ENCODE measurements at regions not wholly inside any gene's neighbourhood (a gene's known extent, or its start where the extent isn't known, plus 50 kb on each side); places are given as distances from the start of the nearest gene placed in this dataset.

GRCh38 chr2:23091019-23091418, 294.0 kb upstream of the KLHL29 start:
- Histone ChIP-seq H3K9me3 (peaks cover 0 to 7% (median 0%) of the 10 kb centered on the region in 4 donors), H3K27me3 (no peaks in the 10 kb centered on the region), H3K4me1 (no peaks in the 10 kb centered on the region), H3K36me3 (no peaks in the 10 kb centered on the region), H3K27ac (no peak overlapping the region), H3K4me3 (no peak overlapping the region)
- TF ChIP-seq EP300 (IDR thresholded peaks at IDR 0.05) (no peak), POLR2AphosphoS5 (IDR thresholded peaks at IDR 0.05) (no peak), POLR2A (IDR thresholded peaks at IDR 0.05) (no peak), CTCF (IDR thresholded peaks at IDR 0.05) (no peak)
- DNase-seq = no peak
- intact Hi-C loops (cut with DNase I; ENCODE audit: low total_unique reads) = no loop called here

- no peak for DNase-seq
- Histone ChIP-seq H3K9me3 (peaks cover 0 to 7% (median 0%) of the 10 kb centered on the region in 4 donors), H3K4me1 (no peaks in the 10 kb centered on the region), H3K4me3 (no peak overlapping the region), H3K27ac (no peak overlapping the region), H3K36me3 (no peaks in the 10 kb centered on the region), H3K27me3 (no peaks in the 10 kb centered on the region)
- TF ChIP-seq CTCF (IDR thresholded peaks at IDR 0.05) (no peak), POLR2AphosphoS5 (IDR thresholded peaks at IDR 0.05) (no peak), EP300 (IDR thresholded peaks at IDR 0.05) (no peak), POLR2A (IDR thresholded peaks at IDR 0.05) (no peak)
- WGBS, 5 donors = 74 to 81% (median 78%) methylated on average over 4 of the region's 4 CpGs
- intact Hi-C loops (cut with DNase I; ENCODE audit: low total_unique reads) = no loop called here
Measured at GRCh38 chr2:23091900-23092299, 293.1 kb upstream of the KLHL29 start.

GRCh38 chr2:23092831-23093230, 292.1 kb upstream of the KLHL29 start:
- H3K27me3 ChIP-seq = no peaks in the 10 kb centered on the region
- DNase-seq = peak in 1 of 2 donors; percentile 67
- peaks cover 0 to 7% (median 0%) of the 10 kb centered on the region in 4 donors for H3K9me3 ChIP-seq
- H3K27ac ChIP-seq = no peak overlapping the region
- WGBS, 5 donors = 46 to 53% (median 52%) methylated on average over 3 of the region's 3 CpGs
- H3K36me3 ChIP-seq = no peaks in the 10 kb centered on the region
- intact Hi-C loops (cut with DNase I; ENCODE audit: low total_unique reads) = no loop called here
- H3K4me1 ChIP-seq = no peaks in the 10 kb centered on the region
- H3K4me3 ChIP-seq = no peak overlapping the region
- TF ChIP-seq POLR2AphosphoS5 (IDR thresholded peaks at IDR 0.05) (no peak), EP300 (IDR thresholded peaks at IDR 0.05) (no peak), CTCF (IDR thresholded peaks at IDR 0.05) (no peak)

GRCh38 chr2:23093513-23093912, 291.5 kb upstream of the KLHL29 start:
- WGBS, 5 donors = 0 to 14% (median 6%) methylated on average over 1 of the region's 1 CpG
- Histone ChIP-seq H3K36me3 (no peaks in the 10 kb centered on the region), H3K4me1 (no peaks in the 10 kb centered on the region), H3K27ac (no peak overlapping the region), H3K4me3 (no peak overlapping the region), H3K27me3 (no peaks in the 10 kb centered on the region), H3K9me3 (peaks cover 0 to 3% (median 0%) of the 10 kb centered on the region in 4 donors)
- intact Hi-C loops (cut with DNase I; ENCODE audit: low total_unique reads) = no loop called here
- TF ChIP-seq POLR2A (IDR thresholded peaks at IDR 0.05) = no peak
- no peak for TF ChIP-seq CTCF (IDR thresholded peaks at IDR 0.05)
- no peak for TF ChIP-seq POLR2AphosphoS5 (IDR thresholded peaks at IDR 0.05)
- TF ChIP-seq EP300 (IDR thresholded peaks at IDR 0.05) = no peak
- DNase-seq = no peak
